Caki2 (cell line): ENCODE measurements at regions not wholly inside any gene's neighbourhood (a gene's known extent, or its start where the extent isn't known, plus 50 kb on each side); places are given as distances from the start of the nearest gene placed in this dataset.
"Not testable (repeated sequence)": the region's sequence is repeated elsewhere in the genome, so short reads cannot be mapped to it uniquely, and the experiment has no call there.

ENCODE experiments used
- DNase-seq: peaks from one replicate; pipeline ENCODE4 v3.0.0-alpha.2; 2015; ENCODE audit warnings: low read depth
- in situ Hi-C: cut with HindIII; loops from 2 replicates; pipeline ENCODE4 v1.10.0; 2016; ENCODE audit warnings: low sequenced_read_pairs, low pct_unique_long_range_greater_than_20kb, mixed read lengths

DNA sequence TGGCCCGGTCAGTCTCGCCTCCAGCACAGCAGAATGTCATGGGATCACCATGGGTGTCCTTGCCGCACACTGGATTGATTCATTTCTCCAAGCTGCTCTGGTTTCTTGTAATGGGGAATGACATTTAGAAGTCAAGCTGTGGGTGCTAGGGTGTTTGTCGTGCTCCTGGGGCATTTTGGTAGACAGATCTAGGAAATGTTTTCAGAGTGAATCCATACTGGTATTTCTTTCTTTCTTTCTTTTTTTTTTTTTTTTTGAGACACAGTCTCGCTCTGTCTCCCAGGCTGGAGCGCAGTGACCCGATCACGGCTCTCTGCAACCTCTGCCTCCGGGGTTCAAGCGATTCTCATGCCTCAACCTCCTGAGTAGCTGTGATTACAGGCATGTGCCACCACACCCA is 100.0 kb upstream of the PZP start:
- DNase-seq, in situ Hi-C loops: not testable (repeated sequence)

DNA sequence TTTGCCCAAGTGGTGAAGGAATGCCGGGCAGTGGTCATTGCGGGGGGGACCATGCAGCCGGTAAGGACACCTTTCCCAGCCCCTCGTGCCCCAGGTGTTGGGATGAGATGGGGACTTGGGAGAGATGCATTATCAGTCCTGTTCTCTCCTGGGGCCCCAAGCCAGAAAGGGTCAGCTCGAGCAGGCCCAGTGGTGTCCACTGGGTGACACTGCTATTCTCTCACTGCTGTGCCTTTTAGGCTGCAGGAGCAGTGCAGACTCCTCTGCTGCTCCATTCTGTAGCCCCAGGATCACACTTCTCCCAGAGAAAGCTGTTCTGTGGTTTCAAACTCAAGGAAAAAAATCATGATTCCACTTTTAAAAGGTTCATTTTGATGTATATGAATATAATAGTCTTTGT is 99.1 kb upstream of the PZP start:
- in situ Hi-C loops, DNase-seq: not testable (repeated sequence)

DNA sequence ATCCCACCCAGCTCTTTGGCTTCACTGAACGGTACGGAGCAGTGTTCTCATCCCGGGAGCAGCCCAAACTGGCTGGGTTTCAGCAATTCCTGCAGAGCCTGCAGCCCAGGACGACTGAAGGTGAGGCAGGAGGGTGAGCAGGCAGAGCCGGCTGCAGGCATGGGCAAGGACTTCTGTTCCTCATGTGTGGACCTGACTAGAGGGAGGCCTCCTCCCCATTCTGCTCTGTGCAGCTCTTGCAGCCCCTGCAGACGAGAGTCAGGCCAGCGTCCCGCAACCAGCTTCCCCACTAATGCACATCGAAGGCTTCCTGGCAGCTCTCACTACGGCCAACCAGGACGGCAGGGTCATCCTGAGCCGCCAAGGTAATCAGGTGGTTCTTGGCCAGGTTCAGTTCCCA is 97.8 kb upstream of the PZP start:
- not testable (repeated sequence) for DNase-seq

DNA sequence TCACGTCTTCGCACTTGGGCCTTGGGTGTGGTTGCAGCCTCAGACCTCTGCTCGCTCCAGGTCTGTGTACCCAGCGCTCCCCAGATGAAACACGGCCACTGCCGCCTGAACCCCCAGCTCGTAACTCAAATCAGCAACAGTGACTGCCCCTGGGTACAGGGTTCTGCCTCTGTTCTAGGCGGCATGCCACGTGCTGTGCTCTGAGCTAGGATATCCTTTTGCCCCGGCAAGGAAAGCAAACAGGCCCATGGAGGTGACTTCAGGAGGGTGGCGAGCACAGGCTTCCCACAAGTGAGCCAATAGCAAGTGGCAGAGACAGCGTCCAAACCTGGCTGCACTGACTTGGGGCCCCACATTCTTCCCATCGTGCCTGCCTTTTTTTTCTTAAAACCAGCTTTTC is 96.3 kb upstream of the PZP start:
- in situ Hi-C loops = not testable (repeated sequence)

More for the DNA sequence above, 97.8 kb upstream of the PZP start:
- in situ Hi-C loops = not testable (repeated sequence)

DNA sequence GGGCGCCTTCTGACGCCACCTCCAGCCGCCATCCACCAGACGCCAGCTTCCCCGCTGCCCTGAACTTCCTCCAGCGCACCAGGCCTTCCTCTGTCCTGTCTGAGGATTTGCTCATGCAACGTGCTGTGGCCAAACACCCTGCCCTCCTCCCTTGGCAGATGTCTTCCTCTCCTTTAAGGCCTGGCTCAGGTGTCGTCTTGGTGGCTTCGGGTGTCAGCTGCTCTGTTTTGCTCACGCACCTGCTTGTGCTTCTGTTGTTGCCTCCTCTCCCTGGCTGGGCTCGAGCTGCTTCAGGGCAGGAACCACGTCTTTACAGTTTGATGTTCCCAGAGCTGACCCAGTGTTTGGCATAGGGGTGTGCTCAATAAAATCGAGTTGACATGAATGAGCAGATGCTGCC is 87.7 kb upstream of the PZP start:
- in situ Hi-C loops, DNase-seq: not testable (repeated sequence)

More for the DNA sequence above, 96.3 kb upstream of the PZP start:
- not testable (repeated sequence) for DNase-seq

DNA sequence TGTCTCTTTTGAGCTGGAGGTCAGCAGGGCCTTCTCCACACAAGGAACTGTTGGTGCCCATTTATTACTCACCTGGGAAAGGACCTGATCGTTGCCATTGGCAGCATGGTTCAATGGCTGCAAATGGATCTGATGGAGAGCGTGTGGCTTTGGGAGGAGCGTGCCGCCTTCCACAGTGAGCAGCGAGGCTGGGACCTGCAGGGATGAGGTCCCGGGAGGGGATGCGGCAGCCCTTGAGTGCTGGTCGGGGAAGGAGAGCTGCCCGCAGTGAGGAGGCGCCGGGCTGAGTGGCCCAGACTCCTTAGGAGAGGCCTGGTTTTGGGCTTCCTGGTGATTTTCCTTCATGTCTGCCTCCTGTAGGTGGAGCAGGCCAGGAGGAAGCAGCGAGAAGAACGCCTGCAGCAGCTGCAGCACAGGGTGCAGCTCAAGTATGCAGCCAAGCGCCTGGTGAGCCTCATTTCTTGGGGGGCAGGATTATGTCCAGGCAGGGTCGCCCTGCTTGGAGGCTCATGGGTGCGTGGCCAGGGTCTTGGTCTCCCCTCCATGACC is 86.0 kb upstream of the PZP start:
- DNase-seq, in situ Hi-C loops: not testable (repeated sequence)

DNA sequence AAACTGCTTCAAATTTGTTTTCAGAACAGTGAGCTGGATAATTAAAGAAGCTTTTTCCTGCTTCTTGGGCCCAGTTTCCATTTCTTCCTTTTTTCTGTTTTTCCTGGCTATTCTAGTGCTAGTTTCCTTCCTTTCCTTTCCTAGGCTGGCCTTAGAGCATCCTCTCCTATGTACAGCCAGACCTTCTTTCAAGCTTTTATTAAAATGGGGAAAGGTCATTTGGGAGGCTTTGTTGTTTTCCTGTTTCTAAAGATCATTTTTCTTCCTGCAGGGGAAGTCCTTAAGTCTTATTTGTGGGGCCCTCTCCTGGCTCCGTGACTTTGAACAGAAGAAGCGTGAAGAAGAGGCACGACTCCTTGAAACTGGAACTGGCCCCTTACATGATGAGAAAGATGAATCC is 85.2 kb upstream of the PZP start:
- in situ Hi-C loops, DNase-seq: not testable (repeated sequence)

DNA sequence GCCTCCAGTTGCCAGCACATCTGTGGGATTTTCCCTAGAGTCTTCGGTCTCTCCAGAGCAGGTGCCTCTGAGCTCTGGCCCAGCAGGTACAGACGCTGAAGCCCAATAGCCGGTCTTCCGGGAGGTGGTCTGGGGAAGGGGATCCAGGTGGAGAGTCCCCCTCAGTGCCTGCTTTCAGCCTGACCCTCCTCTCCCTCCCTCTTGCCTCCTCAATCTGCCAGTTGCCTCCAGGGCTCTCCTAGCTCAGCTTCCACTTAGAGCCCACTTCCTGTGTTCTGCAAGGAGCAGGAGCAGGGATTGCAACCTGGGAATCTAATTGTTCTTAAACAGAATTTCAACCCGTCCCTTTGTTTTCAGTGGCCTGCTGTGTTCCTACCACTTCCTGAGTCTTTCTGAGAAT is 81.8 kb upstream of the PZP start:
- in situ Hi-C loops, DNase-seq: not testable (repeated sequence)

DNA sequence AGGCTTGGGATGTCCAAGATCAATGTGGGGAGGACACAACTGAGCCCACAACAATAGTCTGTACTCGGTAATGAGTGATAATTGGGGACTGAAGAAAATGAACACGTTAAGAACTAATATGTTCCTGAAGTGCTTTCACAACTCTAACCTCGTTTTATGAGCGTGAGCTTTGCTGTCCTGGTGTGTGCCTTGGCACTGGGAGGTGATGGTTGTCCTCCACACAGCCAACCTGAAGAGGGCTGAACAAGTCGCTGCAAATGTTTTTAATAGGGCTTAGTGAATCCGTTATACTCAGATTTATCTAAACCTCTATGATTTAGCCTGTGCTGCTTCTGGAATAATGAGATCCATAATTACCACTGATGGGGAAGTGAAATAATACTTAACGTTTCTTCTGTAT is 76.5 kb upstream of the PZP start:
- DNase-seq, in situ Hi-C loops: not testable (repeated sequence)

DNA sequence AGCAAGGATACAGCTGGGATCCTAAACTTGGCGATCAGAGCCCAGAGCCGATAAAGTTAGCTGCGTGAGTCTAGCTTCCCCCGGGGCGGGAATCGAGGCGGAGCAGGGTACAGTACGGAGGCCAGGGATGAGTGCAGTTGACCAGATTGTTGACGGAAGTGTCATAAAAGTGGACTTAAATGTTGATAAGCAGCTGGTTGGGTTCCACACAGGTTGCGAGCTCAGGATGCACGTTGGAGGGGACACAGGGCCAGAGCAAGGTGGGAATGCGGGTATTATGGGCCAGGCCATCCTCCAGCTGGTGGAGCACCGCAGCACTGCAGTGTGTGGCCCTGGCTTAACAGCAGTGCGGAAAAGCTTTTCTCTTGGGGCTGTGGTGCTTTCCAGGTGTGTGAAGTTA is 76.0 kb upstream of the PZP start:
- DNase-seq, in situ Hi-C loops: not testable (repeated sequence)

DNA sequence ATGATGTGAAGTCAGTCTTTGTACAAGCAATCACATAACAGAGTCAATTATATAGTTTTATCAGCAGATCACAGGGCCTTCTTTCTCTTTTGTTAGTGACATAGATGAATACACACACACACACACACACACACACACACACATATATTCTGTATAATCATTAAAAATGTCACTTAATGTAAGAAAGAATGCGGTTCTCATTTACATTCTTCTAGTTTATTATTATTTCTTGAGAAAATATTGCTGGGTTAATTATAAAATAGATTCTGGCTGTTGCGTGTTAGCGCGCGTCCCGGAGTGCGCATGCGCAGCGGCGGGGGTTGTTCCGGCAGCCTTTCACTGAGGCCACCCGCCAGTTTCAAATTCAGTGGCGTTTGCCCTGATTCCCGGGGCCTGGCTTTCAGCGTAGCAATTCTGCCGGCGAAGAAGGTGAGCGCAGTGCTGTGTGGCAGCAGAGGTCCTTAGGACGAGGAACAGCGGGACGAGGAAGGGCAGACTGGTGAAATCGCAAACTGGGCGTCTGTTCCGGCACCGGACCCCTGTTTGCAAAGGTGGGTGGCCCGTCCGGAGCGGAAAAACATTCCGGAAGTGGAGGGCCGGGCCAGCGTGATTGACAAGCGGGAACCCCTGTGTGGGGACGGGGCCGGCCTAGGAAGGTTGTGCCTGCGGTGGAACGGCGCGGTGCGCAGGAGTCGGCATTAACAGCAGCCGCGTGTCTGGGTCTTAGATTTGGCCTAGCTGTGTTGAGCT is 75.3 kb upstream of the PZP start:
- DNase-seq = peak; percentile 35
- in situ Hi-C loops = not testable (repeated sequence)

DNA sequence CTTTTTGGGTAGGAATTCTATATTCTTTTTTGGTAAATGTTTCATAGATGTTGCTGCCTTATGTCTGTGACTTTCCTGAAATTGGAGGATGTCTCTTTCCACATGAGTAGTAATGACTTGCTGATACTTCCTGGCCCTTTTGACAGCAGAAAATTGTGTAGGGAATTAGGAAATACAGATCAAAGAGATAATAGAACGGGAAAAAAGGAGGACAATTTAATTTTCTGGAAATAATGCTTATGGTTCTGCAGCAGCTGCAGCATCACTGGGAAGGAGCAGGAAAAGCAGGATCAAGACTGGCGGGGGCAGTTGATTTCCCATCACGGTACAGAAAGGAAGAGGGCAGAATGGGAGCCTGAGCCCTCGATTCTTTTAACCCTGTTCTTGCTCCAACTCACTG is 68.8 kb upstream of the PZP start:
- no peak for DNase-seq
- in situ Hi-C loops = no loop called here

DNA sequence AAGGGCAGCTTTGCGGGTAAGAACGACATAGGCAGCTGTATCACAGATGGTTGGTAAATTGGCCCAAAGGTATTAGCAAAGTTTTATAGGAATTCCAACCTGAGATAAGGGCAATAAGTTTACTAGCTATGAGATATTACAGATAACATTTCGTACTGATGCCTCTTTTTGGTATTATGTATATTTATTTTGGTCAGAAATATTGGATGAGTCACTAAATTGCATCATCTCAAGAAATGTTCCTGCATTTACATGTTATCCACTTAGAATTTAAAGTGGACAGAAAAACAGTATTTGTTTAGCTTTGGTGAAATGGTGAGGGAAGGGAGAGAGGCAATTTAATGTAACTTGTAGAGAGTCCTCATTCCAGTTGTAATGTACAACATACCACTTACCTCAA is 65.1 kb upstream of the PZP start:
- DNase-seq = no peak
- in situ Hi-C loops = no loop called here

DNA sequence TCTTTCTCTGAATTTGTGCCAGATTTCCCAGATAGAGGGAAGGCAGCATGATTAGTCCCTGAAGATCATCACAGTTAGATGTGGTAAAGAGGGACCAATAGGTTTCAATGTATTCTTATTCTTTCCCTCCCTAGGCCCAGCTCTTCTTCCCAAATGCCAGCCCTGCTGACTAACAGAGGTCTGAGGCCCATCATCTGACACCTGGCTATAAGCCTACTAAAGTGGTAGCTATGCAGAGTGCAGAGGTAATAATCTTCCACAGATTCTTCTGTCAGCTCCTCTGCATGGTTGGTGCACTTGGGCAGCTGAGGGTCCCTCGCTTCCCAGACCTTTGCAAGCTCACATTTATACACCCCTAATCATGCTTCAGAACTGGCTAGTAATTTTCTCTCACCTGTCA is 63.7 kb upstream of the PZP start:
- in situ Hi-C loops = no loop called here
- no peak for DNase-seq

DNA sequence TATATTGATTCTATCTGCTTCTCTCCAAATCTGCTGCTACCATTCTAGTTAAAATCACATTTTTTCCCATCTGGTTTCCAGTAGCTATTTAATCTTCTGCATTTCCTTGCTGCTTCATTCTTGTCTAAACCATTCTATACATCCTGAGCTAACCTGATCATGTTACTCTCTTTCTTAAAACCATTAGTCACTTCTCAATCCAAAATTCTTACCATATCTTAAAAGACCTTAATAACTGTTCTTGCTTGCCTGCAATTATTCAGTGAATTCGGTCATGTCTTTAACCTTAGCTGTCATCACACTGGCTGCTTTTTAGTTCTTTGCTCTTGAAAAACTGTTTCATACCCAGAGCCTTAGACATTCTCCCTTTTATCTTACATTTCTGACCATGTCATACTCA is 56.4 kb upstream of the PZP start:
- DNase-seq = no peak
- in situ Hi-C loops = no loop called here

DNA sequence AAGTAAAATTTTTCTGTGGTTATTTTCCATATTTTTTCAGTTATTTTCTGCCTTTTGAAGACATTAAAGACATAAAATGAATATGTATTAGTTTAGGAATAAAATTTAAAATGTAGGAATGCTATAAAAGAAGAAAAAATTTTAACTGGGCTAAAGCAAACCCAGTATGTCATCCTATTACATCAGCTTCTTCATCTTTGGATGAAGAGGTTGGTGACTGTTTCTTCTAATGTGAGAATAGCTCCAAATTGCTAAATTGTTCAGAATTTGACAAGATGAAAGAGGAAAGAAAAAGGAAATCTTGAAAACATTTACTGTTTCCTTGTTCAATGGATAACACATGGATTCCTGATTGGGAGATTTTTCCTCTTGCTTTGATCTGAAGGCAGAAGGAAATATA is 52.7 kb upstream of the PZP start:
- in situ Hi-C loops = no loop called here
- DNase-seq = no peak

DNA sequence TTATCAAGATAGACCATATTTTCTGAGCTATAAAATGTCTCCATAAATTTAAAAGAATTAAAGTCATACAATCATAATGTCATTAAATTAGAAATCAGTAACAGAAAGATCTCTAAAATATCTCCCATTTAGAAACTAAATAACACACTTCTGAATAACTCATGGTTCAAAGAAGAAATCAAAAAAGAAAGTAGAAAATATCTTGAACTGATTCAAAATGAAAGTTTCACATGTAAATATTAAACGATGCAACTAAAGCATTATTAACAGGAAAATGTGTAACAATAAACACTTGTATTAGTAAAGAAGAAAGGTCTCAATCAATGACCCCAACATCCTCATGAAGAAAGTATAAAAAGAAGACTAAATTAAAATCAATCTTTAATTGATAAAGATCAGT is 50.5 kb upstream of the PZP start:
- DNase-seq = no peak
- in situ Hi-C loops = no loop called here
